Loucy (cell line): ENCODE measurements at regions not wholly inside any gene's neighbourhood (a gene's known extent, or its start where the extent isn't known, plus 50 kb on each side); places are given as distances from the start of the nearest gene placed in this dataset.

Experiments used
- H2AFZ ChIP-seq: fragments of 200-600 bp; sonication (generic); 2 replicates; pipeline ENCODE4 v1.6.0; 2016; ENCODE audit warnings: antibody characterized with exemption, mild to moderate bottlenecking, low read length, moderate library complexity
- H3F3A ChIP-seq: fragments of 200-600 bp; 2 replicates; pipeline ENCODE4 v1.6.0; 2016; ENCODE audit warnings: antibody characterized with exemption, low read depth, mild to moderate bottlenecking
- H3K27me3 ChIP-seq: fragments of 200-600 bp; sonication (generic); 2 replicates; pipeline ENCODE4 v1.6.1; 2014; ENCODE audit warnings: low read length, mild to moderate bottlenecking; ENCODE audit not compliant: insufficient read depth, poor library complexity, severe bottlenecking
- H3K36me3 ChIP-seq: fragments of 200-600 bp; sonication (generic); 2 replicates; pipeline ENCODE4 v1.6.1; 2016; ENCODE audit warnings: low read length; ENCODE audit not compliant: insufficient read depth
- H3K4me1 ChIP-seq: fragments of 200-600 bp; sonication (generic); 2 replicates; pipeline ENCODE4 v1.5.1; 2014; ENCODE audit warnings: low read length, mild to moderate bottlenecking; ENCODE audit not compliant: insufficient read depth, poor library complexity, severe bottlenecking
- H3K4me2 ChIP-seq: fragments of 200-600 bp; sonication (generic); 2 replicates; pipeline ENCODE4 v1.6.0; 2014; ENCODE audit warnings: antibody characterized with exemption, low read length, low read depth, mild to moderate bottlenecking; ENCODE audit not compliant: poor library complexity, severe bottlenecking
- H3K4me3 ChIP-seq: fragments of 200-600 bp; sonication (generic); 2 replicates; pipeline ENCODE4 v1.5.1; 2014; ENCODE audit warnings: low read length, mild to moderate bottlenecking, mixed read lengths; ENCODE audit not compliant: poor library complexity, severe bottlenecking
- H3K79me2 ChIP-seq: fragments of 200-600 bp; sonication (generic); 2 replicates; pipeline ENCODE4 v1.6.1; 2014; ENCODE audit warnings: low read length; ENCODE audit not compliant: insufficient read depth
- H3K9ac ChIP-seq: fragments of 200-600 bp; sonication (generic); 2 replicates; pipeline ENCODE4 v1.6.0; 2014; ENCODE audit warnings: mild to moderate bottlenecking, low read depth, low read length, moderate library complexity; ENCODE audit not compliant: poor library complexity, severe bottlenecking
- H3K9me2 ChIP-seq: fragments of 200-600 bp; sonication (generic); replicated peaks from 2 replicates; pipeline ENCODE4 v1.6.1; 2016; ENCODE audit warnings: low read depth, low read length, mixed read lengths
- H3K9me3 ChIP-seq: fragments of 200-600 bp; sonication (generic); 2 replicates; pipeline ENCODE4 v1.6.1; 2014; ENCODE audit warnings: mild to moderate bottlenecking, antibody characterized with exemption, low read length, low read depth; ENCODE audit not compliant: insufficient read depth
- H4K20me1 ChIP-seq: fragments of 200-600 bp; sonication (generic); 2 replicates; pipeline ENCODE4 v1.6.0; 2014; ENCODE audit warnings: antibody characterized with exemption, low read length, mild to moderate bottlenecking; ENCODE audit not compliant: insufficient read depth, poor library complexity, severe bottlenecking
- EZH2phosphoT487 ChIP-seq: fragments of 200-600 bp; IDR thresholded peaks from 2 replicates; pipeline ENCODE4 v1.6.1; 2018; ENCODE audit warnings: antibody characterized with exemption, mild to moderate bottlenecking, moderate library complexity, borderline replicate concordance
- TF ChIP-seq, protein P1 (sequence below): fragments of 200-600 bp; sonication (generic); conservative IDR thresholded peaks from 2 replicates; pipeline ENCODE4 v1.5.1; 2014; ENCODE audit warnings: mild to moderate bottlenecking, antibody characterized with exemption, low read length

DNA sequence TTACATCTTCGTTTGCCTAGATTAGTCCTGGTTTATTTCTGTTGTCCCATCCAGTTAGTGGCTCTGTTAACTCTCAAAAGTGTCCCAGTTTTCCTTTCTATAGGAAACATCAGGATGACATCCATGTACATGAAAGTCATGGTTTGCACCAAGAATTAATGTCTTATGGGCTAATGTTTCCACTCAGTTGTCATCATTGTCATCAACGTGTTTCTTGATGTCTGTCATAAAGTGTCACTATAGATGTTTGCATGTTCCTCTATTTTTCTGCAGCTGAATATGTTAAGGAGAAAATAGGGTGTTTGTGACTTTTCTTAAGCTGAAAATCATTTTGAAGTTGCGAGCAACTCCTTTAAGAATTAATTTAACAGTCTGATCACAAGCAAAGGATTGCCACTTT, 567.0 kb downstream of the TMEM114 start:
- Histone ChIP-seq H3K27me3 (no peaks in the 10 kb centered on the region), H3K4me3 (no peak overlapping the region), H3F3A (no peaks in the 10 kb centered on the region), H3K36me3 (no peaks in the 10 kb centered on the region), H3K79me2 (no peaks in the 10 kb centered on the region), H3K9ac (no peak overlapping the region), H3K9me2 (no peaks in the 10 kb centered on the region), H2AFZ (no peak overlapping the region), H3K4me1 (no peaks in the 10 kb centered on the region), H3K4me2 (no peak overlapping the region), H4K20me1 (no peaks in the 10 kb centered on the region), H3K9me3 (no peaks in the 10 kb centered on the region)
- no peak for TF ChIP-seq EZH2phosphoT487

DNA sequence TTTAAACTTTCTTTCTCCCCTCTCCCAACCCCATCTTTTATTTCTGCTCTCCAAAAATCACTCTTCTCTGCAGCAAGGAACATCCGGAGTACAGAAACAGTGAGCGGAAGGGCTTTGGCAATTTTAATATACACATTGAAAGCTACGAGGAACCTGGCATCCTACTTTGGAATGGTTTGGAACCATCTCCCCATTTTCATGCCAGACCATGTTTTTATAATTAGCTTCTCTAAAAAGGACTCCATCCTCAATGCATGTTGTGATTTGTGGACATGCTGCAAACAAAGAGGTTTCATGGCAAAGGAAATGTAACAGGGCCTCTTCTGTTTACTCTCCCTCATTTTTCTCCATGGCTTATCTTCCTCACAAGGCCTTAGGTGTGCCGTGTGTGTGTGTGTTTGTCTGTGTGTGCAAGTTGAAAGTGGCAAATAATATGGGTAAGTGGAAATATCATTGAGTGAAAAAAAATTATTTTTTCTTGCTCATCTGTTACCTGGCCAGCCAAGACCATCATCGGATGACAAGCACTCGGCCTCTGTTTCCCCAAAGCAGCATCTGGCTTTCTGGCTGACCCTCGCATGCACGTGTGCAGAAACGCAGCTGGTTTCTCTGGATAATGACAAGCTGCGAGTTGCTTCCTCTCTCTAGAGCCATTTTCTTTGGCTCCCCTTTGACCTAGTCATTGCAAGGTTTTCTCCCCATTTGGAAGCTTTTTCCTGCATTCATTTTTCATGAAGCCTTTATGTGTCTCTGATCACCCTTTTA, 585.0 kb downstream of the TMEM114 start:
- no peaks in the 10 kb centered on the region for H3F3A ChIP-seq
- H2AFZ ChIP-seq = no peak overlapping the region
- no peaks in the 10 kb centered on the region for H3K27me3 ChIP-seq
- H3K4me2 ChIP-seq = no peak overlapping the region
- H4K20me1 ChIP-seq = no peaks in the 10 kb centered on the region
- no peak overlapping the region for H3K4me3 ChIP-seq
- H3K9ac ChIP-seq = no peak overlapping the region
- no peak for TF ChIP-seq EZH2phosphoT487
- TF ChIP-seq, protein P1, sequence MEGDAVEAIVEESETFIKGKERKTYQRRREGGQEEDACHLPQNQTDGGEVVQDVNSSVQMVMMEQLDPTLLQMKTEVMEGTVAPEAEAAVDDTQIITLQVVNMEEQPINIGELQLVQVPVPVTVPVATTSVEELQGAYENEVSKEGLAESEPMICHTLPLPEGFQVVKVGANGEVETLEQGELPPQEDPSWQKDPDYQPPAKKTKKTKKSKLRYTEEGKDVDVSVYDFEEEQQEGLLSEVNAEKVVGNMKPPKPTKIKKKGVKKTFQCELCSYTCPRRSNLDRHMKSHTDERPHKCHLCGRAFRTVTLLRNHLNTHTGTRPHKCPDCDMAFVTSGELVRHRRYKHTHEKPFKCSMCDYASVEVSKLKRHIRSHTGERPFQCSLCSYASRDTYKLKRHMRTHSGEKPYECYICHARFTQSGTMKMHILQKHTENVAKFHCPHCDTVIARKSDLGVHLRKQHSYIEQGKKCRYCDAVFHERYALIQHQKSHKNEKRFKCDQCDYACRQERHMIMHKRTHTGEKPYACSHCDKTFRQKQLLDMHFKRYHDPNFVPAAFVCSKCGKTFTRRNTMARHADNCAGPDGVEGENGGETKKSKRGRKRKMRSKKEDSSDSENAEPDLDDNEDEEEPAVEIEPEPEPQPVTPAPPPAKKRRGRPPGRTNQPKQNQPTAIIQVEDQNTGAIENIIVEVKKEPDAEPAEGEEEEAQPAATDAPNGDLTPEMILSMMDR = no peak
- H3K9me2 ChIP-seq = no peaks in the 10 kb centered on the region
- H3K79me2 ChIP-seq = no peaks in the 10 kb centered on the region
- H3K36me3 ChIP-seq = no peaks in the 10 kb centered on the region
- H3K9me3 ChIP-seq = no peaks in the 10 kb centered on the region
- H3K4me1 ChIP-seq = no peaks in the 10 kb centered on the region

DNA sequence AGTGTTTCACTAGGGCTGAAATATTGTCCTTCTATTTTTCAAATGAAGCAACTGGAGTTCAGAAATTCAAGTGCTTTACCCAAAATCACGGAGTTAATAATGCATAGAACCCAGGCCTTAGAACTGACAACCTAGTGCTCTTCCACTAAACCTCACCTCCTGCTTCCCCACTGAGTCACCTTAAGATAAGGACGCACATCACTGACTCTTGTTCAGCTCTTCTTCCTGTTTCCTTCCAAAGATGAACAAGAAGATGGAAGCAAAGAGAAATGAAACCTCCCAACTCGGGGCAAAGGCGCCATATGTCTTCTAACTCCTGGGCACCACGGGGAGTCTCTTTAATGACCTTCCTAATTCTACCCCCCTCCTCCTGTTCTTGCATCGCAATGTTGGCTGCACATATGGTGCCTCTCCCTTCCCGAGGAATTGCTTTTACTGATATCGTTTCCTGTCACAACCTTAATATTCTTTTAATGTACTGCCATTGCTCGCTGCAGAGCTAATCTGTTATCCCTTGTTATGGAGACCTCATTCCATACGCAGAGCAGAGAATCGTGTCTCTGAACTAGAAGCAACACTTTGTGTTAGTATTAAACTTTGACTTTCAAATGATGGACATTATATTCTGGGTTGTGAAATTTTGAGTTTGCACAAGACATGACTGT, 591.4 kb downstream of the TMEM114 start:
- Histone ChIP-seq H3K9me3 (no peaks in the 10 kb centered on the region), H3F3A (no peaks in the 10 kb centered on the region), H2AFZ (no peak overlapping the region), H3K9me2 (no peaks in the 10 kb centered on the region), H3K27me3 (no peaks in the 10 kb centered on the region), H3K36me3 (no peaks in the 10 kb centered on the region), H3K4me3 (no peak overlapping the region), H3K9ac (no peak overlapping the region), H3K4me2 (no peak overlapping the region), H3K4me1 (no peaks in the 10 kb centered on the region), H3K79me2 (no peaks in the 10 kb centered on the region), H4K20me1 (no peaks in the 10 kb centered on the region)
- TF ChIP-seq EZH2phosphoT487 = no peak

DNA sequence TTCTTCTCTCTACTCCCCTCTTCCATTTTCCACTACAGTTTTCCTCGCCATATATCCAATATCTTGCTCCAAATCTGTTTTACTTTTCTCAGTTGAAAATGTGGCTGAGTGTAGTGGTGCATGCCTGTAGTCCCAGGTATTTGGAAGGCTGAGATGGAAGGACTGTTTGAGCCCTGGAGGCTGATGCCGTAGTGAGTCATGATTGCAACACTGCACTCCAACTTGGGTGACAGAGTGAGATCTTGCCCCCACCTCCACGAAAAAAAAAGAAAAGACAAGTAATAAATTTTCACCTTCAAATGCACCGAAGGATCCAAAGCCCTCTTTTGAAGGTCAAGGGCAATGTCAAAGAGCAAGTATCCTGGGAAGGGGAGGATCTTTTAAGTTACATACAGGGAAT, 592.3 kb downstream of the TMEM114 start:
- Histone ChIP-seq H3K9ac (no peak overlapping the region), H3K79me2 (no peaks in the 10 kb centered on the region), H3K36me3 (no peaks in the 10 kb centered on the region), H3K4me1 (no peaks in the 10 kb centered on the region), H3K27me3 (no peaks in the 10 kb centered on the region), H3F3A (no peaks in the 10 kb centered on the region), H2AFZ (no peak overlapping the region), H3K4me3 (no peak overlapping the region), H3K4me2 (no peak overlapping the region), H4K20me1 (no peaks in the 10 kb centered on the region), H3K9me2 (no peaks in the 10 kb centered on the region), H3K9me3 (no peaks in the 10 kb centered on the region)
- no peak for TF ChIP-seq EZH2phosphoT487
- TF ChIP-seq, protein P1 = no peak
